Hematopoietic multipotent progenitor cell treated with erythropoietin and hydrocortisone succinate and interleukin-3 and kit ligand, for 17 days (in vitro differentiated cells): ENCODE measurements at regions not wholly inside any gene's neighbourhood (a gene's known extent, or its start where the extent isn't known, plus 50 kb on each side); places are given as distances from the start of the nearest gene placed in this dataset.
"Not testable (repeated sequence)": the region's sequence is repeated elsewhere in the genome, so short reads cannot be mapped to it uniquely, and the experiment has no call there.

Experiments used
- DNase-seq: peaks from one replicate; pipeline ENCODE4 v3.0.0-alpha.2; 2015; ENCODE audit warnings: low spot score

- DNase-seq, result no peak
These were observed 63.0 kb downstream of the HLX start for GRCh38 chr1:220942278-220942677.

- DNase-seq, result not testable (repeated sequence)
These were observed 63.7 kb downstream of the HLX start for GRCh38 chr1:220942914-220943313.

DNA sequence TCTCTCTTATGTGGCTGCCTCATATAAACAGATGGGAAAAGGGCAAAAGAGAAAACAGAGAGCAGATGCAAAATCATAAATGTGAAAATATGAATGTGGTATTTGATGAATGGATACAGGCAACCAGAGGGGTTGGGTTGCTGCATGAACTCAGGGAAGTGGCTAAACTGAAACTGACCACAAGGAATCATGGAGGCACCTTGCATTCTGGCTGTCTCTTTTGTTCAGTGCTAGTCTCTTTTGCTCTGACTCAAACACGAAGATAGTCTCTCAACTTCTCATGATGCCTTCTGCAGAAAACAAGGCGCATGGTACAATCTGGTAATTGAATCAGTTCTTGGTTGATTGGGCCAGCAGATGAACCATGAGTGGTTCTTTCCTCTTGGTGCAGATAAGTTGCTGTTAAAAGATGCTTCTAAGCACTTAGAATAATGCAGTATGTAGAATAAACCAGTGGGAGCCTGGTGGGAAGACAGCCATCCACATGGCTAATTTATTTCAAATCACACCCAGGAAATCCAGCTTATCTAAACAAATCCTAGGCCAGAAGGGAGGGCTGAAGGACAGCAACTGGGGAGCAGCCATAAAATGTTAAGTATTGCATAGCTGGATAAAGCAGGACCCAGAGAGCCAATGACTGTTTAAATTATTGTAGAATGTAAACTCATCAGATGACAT, 64.2 kb downstream of the HLX start:
- DNase-seq, result no peak

GRCh38 chr1:220950576-220950975, 71.3 kb downstream of the HLX start:
- no peak for DNase-seq

GRCh38 chr1:220952961-220953643, 73.9 kb downstream of the HLX start:
- DNase-seq, result no peak

- DNase-seq, result no peak
These were observed 75.3 kb downstream of the HLX start for GRCh38 chr1:220954321-220955075.

DNA sequence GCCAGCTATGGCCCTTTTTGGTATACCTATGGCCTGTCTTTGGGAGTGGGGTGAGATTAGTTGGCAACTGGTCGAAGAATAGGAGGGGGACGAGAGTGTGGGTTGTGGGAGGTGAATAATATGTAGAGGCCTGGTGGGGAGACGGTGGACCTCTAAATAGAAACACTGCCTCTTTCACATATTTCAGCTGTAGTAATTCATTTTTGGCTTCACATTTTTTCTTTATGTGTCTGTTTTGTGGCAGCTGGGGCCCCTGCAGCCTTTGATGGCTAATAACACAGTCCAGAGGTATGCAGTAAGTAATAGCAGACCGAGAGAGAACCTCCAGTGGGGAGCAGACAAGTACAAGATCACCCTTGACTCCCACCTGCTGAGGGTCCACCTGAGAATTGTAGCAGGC, 75.9 kb downstream of the HLX start:
- DNase-seq, result no peak

DNA sequence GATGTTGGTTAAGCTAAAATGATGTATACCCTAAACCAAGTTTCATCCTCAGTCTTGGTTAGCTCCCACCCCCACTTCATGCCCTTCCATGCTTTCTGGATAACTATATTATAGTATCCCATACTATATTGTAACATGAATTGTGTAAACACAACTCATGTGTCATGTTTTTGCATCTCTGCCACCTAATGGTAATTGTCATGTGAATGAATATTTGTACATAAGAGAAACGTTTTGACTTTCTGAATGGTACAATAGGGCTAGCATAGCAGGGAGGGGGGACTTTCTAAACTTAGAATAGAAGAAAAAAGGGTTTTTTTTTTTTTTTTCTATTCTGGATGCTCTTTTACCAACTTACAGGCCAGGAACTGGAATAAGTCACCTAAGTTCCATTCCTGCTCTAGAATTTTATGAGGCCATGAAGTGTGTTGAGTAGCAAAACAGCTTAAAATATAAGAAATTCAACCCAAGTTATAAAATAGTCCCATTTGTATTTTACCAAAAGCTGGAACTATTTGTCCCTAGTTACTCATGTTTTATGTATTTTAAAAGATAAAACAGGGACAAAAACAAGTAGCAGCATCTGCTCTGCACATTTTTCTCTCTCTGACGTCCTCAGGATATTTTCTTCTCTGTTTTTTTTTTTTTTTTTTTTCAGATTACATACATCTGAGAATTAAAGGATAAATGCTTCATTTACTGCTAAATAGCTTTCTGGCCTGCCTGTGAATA, 77.4 kb downstream of the HLX start:
- no peak for DNase-seq

- no peak for DNase-seq
These were observed 78.0 kb downstream of the HLX start for GRCh38 chr1:220957233-220957605.

DNA sequence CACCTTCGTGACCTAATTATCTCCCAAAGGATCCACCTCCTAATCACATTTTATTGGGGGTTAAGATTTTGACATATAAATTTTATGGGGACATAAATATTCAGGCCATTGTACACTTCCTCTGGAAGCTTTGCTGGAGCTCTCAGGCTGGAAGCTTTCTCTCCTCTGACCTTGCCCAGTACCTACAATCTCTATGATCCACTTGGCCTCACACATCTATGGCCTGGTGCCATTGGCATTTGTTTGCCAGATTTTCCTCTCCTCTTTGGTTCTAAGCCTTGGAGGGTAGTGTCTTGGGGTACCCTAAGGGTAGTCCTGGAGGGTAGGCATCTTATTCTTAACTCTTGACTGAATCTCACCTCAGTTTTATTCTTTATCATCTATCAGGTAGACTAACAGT, 79.0 kb downstream of the HLX start:
- DNase-seq, result no peak

DNA sequence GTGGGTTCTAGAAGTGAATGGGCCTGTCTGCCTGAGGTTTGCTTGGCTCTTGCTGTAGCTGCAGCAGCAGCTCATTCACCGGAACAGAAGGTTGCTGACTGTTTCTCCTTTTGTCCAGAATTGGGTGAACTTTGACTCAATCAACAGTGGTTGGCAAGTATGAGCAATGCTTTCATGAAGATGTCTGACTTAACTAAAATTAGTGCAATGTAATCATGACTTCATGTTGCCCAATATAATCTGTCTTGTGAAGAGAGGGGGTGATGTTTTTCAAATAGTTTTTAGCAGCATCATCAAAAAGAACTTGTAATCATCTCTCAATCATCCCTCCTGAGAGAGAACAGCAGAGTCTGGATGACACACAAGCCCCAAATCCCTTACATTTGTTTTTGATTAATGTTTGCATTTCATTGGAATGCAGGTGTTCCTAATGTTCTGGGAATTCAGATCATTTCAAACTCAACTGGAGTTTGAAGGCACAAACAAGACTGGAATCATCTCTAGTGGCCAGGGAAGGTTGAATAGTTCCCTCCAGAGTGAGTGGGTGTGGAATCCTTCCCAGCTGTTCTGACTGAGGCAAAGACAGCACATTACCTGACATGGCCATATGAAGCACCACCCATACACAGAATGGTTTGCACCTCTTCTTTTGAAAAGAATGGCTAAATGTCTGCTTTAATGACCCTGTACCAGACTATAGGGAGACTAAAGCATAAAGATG, 82.9 kb downstream of the HLX start:
- no peak for DNase-seq

DNA sequence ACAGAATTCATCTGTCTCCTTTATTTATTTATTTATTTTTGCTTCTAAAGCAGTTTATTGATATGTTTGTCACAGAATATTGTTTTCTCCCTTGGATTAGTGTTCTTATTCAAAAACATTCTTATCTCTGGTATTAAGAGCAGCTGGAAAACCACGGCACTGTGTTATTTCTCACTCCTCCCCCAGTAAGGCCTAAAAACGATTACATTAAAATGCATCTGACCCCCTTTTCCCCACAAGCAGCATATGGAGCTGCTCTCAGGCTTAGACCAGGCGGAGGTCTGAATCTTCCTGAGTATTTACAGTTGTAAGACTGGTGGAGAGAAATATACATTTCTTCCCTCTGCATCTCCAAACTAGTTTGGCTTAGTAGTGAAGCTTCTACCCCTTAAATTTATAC, 86.8 kb downstream of the HLX start:
- DNase-seq, result peak; percentile 29

GRCh38 chr1:220966473-220966872, 87.2 kb downstream of the HLX start:
- no peak for DNase-seq

DNA sequence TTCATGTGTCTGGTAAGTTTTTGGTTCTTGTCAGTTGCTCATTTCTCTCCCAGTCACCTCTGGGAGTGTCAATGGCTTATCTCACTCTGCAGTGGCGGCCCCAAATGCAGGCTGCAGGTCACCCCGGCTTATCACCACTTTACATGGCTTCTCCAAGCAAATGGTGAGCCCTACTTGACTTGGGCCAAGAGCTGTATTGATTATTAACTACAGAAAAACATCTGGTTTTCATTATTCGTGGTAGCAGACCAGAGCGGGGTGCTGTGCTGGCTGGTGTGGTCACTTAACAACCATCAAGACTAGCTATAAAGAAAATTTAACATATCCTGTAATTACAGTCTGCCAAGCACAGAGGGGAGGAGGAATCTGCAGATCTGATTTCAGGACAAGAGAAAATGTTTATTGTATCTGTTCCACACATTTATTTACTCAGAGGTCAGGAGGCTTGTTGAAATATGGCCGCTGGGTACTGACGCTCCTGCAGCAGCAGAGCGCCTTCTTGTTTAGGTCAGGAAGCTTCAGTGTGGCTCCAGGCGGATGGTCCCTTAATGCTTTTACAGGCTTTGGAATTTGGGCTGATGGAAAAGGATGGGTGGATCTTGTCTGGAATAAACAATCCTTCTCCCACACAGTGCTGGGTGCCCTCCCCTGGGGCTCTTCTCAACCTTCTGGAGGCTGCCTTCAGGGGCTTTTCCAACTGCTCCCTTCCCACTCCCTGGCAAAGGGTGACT, 87.8 kb downstream of the HLX start:
- DNase-seq, result peak; percentile 71

- DNase-seq, result no peak
These were observed 88.7 kb downstream of the HLX start for GRCh38 chr1:220967911-220968310.

DNA sequence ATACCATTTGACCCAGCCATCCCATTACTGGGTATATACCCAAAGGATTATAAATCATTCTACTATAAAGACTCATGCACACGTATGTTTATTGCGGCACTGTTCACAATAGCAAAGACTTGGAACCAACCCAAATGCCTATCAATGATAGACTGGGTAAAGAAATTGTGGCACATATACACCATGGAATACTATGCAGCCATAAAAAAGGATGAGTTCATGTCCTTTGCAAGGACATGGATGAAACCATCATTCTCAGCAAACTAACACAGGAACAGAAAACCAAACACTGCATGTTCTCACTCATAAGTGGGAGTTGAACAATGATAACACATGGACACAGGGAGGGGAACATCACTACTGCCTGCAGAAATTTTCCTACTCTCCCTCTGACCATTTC, 90.0 kb downstream of the HLX start:
- DNase-seq, result not testable (repeated sequence)

GRCh38 chr1:220970311-220970710, 91.1 kb downstream of the HLX start:
- no peak for DNase-seq

- DNase-seq, result no peak
These were observed 92.0 kb downstream of the HLX start for GRCh38 chr1:220971221-220971620.

GRCh38 chr1:220974431-220974830, 95.2 kb downstream of the HLX start:
- DNase-seq, result no peak

DNA sequence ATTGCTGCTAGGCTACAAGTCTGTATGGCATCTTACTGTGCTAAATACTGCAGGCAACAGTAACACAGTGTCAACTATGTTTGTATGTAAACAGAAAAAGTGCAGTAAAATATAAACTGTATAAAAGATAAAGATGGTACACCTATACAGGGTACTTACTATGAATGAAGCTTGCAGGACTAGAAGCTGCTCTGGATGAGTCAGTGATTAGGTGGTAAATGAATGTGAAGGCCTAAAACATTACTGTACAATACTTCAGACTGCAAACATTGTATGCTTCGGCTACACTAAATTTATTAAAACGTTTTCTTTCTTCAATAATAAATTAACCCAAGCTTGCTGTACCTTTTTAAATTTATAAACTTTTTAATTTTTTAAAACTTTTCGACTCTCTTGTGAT, 97.1 kb downstream of the HLX start:
- DNase-seq, result no peak

DNA sequence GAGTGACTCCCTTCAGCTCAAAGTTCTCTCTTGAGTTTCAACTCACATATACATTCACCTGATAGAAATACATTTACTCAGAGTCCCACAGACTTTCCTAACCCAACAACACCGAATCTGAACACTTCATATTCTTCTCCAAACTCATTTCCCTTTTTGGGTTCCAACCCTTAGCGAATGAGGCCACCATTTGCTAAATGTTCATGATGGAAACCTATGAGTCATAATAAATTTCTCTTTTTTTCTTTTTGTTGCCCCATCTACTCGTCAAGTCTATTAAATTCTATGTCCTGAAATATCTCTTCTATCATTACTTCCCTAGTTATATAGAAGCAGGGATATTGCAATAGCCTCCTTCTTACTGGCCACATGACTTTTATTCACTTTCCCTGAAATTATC, 100.1 kb downstream of the HLX start:
- DNase-seq, result no peak
